NCI-H187 treated with DMSO at 0.1 percent for 48 hours (cell line): ENCODE measurements at regions not wholly inside any gene's neighbourhood (a gene's known extent, or its start where the extent isn't known, plus 50 kb on each side); places are given as distances from the start of the nearest gene placed in this dataset.

Source experiments
- DNase-seq: peaks from one replicate; lab custom pipeline; 2025; lab: John Stamatoyannopoulos, UW

DNA sequence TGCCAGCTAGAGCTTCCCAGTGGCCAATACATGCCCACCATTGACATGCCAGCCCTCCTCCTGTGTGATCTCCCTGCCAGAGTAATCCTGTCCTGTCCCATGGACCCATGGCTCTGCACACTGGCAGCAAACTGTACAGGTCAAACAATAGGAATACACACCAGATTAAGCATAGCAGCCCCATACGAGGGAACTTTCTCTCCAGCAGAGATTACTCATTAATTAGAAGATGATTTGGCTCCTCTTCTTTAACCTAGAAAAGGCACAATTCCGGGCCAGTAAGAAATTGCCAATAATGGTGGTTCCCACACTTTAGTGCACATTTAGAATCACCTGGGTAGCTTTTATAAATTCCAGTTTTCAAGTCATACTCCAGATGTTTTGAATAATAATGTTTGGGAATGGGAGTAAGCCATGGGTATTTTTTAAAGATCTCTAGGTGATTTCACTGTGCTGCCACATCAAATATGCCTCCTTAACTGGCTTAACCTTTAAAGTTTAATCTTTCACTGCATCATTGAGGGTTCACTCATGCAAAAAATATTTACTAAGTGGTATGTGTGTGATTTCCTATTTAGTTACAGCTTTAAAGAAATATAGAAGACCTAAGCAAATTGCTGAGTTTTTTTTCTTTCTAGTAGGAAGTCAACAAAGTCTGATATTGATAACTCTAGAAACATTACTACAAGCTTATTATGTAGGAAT lies 277.6 kb upstream of the NWD2 start:
- no peak for DNase-seq

DNA sequence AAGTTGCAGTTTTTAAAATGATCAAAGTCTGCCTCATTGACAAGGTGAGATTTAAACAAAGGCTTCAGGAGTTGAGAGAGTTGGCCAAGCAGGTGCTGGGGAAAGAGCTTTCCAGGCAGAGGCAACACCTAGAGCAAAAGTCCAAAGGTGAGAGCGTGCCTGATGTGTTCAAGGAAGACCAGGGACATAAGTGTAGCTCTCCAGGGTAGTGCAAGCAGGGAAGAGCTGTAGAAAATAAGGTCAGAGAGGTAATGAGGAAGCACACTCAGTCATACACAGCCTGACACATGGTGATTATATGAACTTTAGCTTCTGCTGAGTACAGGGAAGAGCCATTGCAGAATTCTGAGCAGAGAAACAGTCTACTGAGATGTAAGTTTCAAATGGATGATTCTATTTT lies 265.0 kb upstream of the NWD2 start:
- DNase-seq: no peak

- DNase-seq: no peak
Observed at GRCh38 chr4:36990128-36990872, 254.2 kb upstream of the NWD2 start.

- DNase-seq: no peak
Observed at GRCh38 chr4:36997727-36998126, 246.8 kb upstream of the NWD2 start.

DNA sequence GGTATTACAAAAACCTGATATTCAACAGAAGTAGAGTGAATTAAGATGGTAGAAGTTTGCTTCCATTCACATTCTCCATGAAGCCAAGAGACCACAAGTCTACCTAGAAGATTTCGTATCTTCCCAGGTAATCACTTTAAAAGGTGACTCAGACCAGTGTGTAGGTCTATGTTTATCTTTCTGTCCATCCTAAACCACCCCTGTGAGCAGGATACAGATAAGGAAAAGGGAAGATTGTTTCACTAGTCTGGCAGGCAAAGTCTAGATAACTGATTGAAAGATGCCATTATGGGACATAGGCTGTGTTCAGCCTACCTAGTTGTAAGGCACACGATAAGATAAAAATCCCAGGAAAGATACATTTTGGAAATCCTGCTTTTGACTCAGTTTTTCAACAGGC lies 244.3 kb upstream of the NWD2 start:
- no peak for DNase-seq

DNA sequence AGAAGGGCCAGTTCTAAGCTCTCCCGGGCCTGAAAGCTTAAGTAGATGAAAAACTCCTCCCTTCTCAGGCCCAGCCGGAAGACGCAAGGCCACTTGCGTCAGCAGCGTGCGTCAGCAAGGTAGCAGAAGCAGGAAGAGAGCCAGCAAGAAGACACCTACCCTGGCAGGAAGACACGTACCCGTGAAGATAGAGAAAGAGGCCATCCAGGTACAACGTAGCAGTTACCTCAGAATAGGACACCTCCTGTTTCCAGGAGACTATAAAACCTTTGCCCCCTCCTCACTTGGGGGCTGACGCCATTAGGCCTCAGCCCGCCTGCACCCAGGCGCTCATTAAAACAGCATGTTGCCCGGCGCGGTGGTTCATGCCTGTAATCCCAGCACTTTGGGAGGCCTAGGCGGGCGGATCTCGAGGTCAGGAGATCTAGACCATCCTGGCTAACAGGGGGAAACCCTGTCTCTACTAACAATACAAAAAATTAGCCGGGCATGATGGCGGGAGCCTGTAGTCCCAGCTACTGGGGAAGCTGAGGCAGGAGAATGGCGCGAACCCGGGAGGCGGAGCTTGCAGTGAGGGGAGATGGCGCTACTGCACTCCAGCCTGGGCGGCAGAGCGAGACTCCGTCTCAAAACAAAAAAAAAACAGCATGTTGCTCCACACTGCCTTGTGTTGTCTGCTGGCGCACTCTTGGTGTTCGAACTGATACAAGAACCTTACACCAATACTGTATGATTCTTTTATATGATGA lies 242.7 kb upstream of the NWD2 start:
- no peak for DNase-seq

- no peak for DNase-seq
Observed at GRCh38 chr4:37002625-37003024, 241.9 kb upstream of the NWD2 start.

GRCh38 chr4:37008199-37008598 lies 236.3 kb upstream of the NWD2 start:
- no peak for DNase-seq

- no peak for DNase-seq
Observed at GRCh38 chr4:37014584-37014983, 230.0 kb upstream of the NWD2 start.

GRCh38 chr4:37015391-37015790 lies 229.2 kb upstream of the NWD2 start:
- no peak for DNase-seq

- DNase-seq: no peak
Observed at GRCh38 chr4:37023504-37023903, 221.0 kb upstream of the NWD2 start.

- no peak for DNase-seq
Observed at GRCh38 chr4:37023996-37024395, 220.5 kb upstream of the NWD2 start.

GRCh38 chr4:37040816-37041215 lies 203.7 kb upstream of the NWD2 start:
- no peak for DNase-seq

DNA sequence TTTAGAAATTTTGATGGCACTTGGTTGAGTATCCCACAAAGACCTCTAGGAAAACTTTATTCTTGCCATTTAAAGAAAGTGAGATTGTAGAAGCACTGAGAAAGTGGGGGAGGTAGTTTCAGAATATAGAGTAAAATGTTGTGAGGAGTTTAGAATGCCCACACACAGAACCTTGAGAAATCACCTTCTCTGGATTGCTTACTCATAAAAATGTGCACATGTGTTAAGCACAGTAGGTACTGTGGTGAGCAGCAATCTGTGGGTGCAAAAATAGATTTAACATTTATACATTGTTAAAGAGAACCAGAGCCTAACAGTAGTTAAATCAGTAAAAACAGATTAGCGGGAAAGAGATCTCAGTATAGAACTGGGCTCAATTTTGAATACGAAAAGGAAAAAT lies 201.2 kb upstream of the NWD2 start:
- no peak for DNase-seq

GRCh38 chr4:37051111-37051510 lies 193.4 kb upstream of the NWD2 start:
- DNase-seq: no peak

DNA sequence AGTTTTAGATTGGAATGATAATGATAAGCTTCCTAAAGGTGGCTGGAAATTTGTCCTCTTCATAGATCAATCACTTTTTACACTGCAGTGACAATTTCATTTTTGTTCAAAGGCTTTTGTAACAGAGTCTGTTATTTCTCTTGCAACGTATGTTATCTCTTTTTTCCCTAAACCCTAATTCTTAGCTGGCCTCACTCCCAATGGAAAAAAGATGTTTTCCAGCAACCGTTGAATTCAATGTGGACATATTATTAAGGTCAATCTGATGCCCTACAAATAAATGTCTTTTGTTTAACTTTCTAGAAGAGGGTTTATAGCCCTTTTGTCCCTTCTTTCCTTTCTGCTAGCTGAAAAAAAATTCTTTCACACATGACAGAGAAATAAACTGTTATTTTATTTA lies 192.7 kb upstream of the NWD2 start:
- DNase-seq: no peak

- no peak for DNase-seq
Observed at GRCh38 chr4:37054531-37055077, 189.9 kb upstream of the NWD2 start.

DNA sequence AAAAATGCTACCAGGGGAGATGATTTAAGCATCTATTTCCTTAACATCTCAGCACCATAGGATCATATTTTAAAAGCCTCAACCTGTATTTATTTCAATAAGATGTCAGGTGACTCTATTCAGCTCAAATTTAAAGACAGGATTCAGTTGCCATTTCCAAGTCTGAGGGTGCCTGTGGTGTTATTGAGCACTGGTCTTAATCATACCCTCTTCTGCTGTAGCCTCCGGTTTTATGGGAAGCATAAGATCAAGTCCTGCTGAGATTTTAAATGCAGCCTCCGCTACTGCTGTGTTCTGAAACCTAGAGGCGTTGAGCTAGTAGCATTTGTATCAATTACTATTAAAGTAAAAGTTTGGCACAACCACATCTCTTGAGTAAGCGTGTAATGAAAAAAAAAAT lies 185.7 kb upstream of the NWD2 start:
- DNase-seq: no peak

GRCh38 chr4:37066159-37066558 lies 178.4 kb upstream of the NWD2 start:
- no peak for DNase-seq

DNA sequence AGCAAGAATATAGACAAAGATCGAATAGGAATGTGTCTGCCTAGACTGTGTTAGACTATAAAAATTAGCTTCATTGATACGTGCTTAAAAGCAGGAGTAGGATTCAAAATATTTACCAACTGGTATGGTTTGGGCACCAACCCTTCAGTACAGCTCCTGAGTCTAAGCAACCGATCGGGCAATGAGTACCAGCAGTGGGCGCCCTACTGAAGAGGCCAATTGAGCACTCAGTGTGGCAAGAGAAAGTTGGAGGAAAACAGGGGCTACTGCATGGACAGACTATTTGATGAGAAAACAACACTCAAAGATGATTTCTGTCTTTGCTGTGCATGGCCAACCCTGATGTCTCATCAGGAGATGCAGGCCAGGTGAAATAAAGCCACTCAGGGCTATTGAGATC lies 176.0 kb upstream of the NWD2 start:
- DNase-seq: no peak

DNA sequence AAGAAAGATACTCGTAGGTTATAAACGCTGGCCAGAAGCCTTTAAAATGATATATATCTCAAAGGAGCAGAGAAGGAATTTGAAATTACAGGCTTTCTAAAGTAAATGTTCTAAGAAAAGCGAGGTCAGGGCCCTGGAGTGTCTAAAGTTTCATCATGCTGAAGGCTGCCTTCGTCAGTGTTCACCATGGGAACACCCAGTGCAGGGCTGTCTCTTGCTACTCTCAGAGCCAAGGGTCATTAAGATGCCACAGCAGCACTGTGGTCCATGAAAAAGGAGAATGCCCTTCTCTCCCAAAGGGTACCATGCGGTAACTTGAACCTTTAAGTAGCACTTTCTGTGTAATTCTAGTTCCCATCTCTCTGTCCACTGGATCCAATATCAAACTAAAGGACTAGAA lies 174.5 kb upstream of the NWD2 start:
- DNase-seq: no peak

GRCh38 chr4:37071576-37071975 lies 173.0 kb upstream of the NWD2 start:
- no peak for DNase-seq
